22Rv1 (cell line): ENCODE measurements at regions not wholly inside any gene's neighbourhood (a gene's known extent, or its start where the extent isn't known, plus 50 kb on each side); places are given as distances from the start of the nearest gene placed in this dataset.

ENCODE experiments used
- CTCF ChIP-seq: fragments of 450-650 bp; IDR thresholded peaks from 2 replicates; pipeline ENCODE4 v1.5.1; 2017; ENCODE audit warnings: mild to moderate bottlenecking
- ZFX ChIP-seq: fragments of 450-650 bp; IDR thresholded peaks from 2 replicates; pipeline ENCODE4 v1.6.1; 2017; ENCODE audit warnings: antibody characterized with exemption, borderline replicate concordance

- no peak for TF ChIP-seq CTCF
- TF ChIP-seq ZFX, result no peak
Observed at GRCh38 chr5:9712506-9712905, 82.4 kb upstream of the TAS2R1 start.
